ENCODE measurements at regions not wholly inside any gene's neighbourhood (a gene's known extent, or its start where the extent isn't known, plus 50 kb on each side); places are given as distances from the start of the nearest gene placed in this dataset.
"Not testable (repeated sequence)": the region's sequence is repeated elsewhere in the genome, so short reads cannot be mapped to it uniquely, and the experiment has no call there.

- no peak for DNase-seq
These were observed 1562.4 kb upstream of the SEL1L start for GRCh38 chr14:83096092-83096491.

GRCh38 chr14:83101846-83102245, 1568.2 kb upstream of the SEL1L start:
- DNase-seq = no peak

GRCh38 chr14:83118029-83118428, 1584.4 kb upstream of the SEL1L start:
- no peak for DNase-seq

GRCh38 chr14:83120187-83120586, 1586.5 kb upstream of the SEL1L start:
- DNase-seq = no peak

GRCh38 chr14:83126076-83126475, 1592.4 kb upstream of the SEL1L start:
- DNase-seq = no peak

- no peak for DNase-seq
These were observed 1595.1 kb upstream of the SEL1L start for GRCh38 chr14:83128783-83129182.

- DNase-seq = no peak
These were observed 1595.8 kb upstream of the SEL1L start for GRCh38 chr14:83129496-83129895.

- no peak for DNase-seq
These were observed 1600.5 kb upstream of the SEL1L start for GRCh38 chr14:83133981-83134645.

- no peak for DNase-seq
These were observed 1607.1 kb upstream of the SEL1L start for GRCh38 chr14:83140756-83141155.

- no peak for DNase-seq
These were observed 1613.4 kb upstream of the SEL1L start for GRCh38 chr14:83147006-83147405.

- no peak for DNase-seq
These were observed 1617.9 kb upstream of the SEL1L start for GRCh38 chr14:83151571-83151970.

- no peak for DNase-seq
These were observed 1619.4 kb upstream of the SEL1L start for GRCh38 chr14:83153081-83153480.

GRCh38 chr14:83162361-83162929, 1628.8 kb upstream of the SEL1L start:
- no peak for DNase-seq

- no peak for DNase-seq
These were observed 1629.4 kb upstream of the SEL1L start for GRCh38 chr14:83163016-83163415.

- no peak for DNase-seq
These were observed 1630.4 kb upstream of the SEL1L start for GRCh38 chr14:83164016-83164415.

GRCh38 chr14:83164591-83164990, 1630.9 kb upstream of the SEL1L start:
- no peak for DNase-seq

- no peak for DNase-seq
These were observed 1636.5 kb upstream of the SEL1L start for GRCh38 chr14:83170165-83170564.

- DNase-seq = no peak
These were observed 1638.1 kb upstream of the SEL1L start for GRCh38 chr14:83171761-83172160.

- no peak for DNase-seq
These were observed 1638.7 kb upstream of the SEL1L start for GRCh38 chr14:83172363-83172762.

GRCh38 chr14:83173687-83174086, 1640.0 kb upstream of the SEL1L start:
- DNase-seq = no peak

GRCh38 chr14:83184531-83184930, 1650.9 kb upstream of the SEL1L start:
- DNase-seq = no peak

- DNase-seq = not testable (repeated sequence)
These were observed 1654.7 kb upstream of the SEL1L start for GRCh38 chr14:83188311-83188710.

- no peak for DNase-seq
These were observed 1662.6 kb upstream of the SEL1L start for GRCh38 chr14:83196236-83196635.

GRCh38 chr14:83197271-83197670, 1663.6 kb upstream of the SEL1L start:
- no peak for DNase-seq

All from renal pelvis (tissue), 1 donor.